Omental fat pad (tissue), 3 donors: ENCODE measurements at regions not wholly inside any gene's neighbourhood (a gene's known extent, or its start where the extent isn't known, plus 50 kb on each side); places are given as distances from the start of the nearest gene placed in this dataset.

ENCODE experiments used
- ATAC-seq: fragments of 150-250 bp; one replicate; pipeline ENCODE4 v1.9.1; 2016; ENCODE audit warnings: mild to moderate bottlenecking, moderate library complexity; ENCODE audit not compliant: low FRiP score
- DNase-seq: peaks from one replicate; pipeline ENCODE4 v3.0.0-alpha.2; 2019; ENCODE audit warnings: low spot score
- CTCF ChIP-seq, 3 donors: fragments of 450-650 bp; IDR thresholded peaks; one replicate each; pipeline ENCODE4 v1.5.1; 2016 to 2017; ENCODE audit warnings: antibody characterized with exemption in 3 of 3, mild to moderate bottlenecking in 3 of 3, moderate library complexity in 2 of 3

GRCh38 chr6:86856379-86856778 is 80.9 kb upstream of the HTR1E start:
- TF ChIP-seq CTCF (IDR thresholded peaks at IDR 0.05), result no peak
- ATAC-seq (no peak), DNase-seq (no peak)

GRCh38 chr6:86848986-86849385 is 88.3 kb upstream of the HTR1E start:
- no peak for ATAC-seq
- DNase-seq, result no peak
- no peak for TF ChIP-seq CTCF (IDR thresholded peaks at IDR 0.05)

- ATAC-seq, result no peak
- no peak for TF ChIP-seq CTCF (IDR thresholded peaks at IDR 0.05)
- no peak for DNase-seq
Observed at GRCh38 chr6:86832686-86833085, 104.6 kb upstream of the HTR1E start.

- TF ChIP-seq CTCF (IDR thresholded peaks at IDR 0.05), result no peak
Observed at GRCh38 chr6:86825436-86825835, 111.9 kb upstream of the HTR1E start.

GRCh38 chr6:86822747-86823146 is 114.6 kb upstream of the HTR1E start:
- no peak for TF ChIP-seq CTCF (IDR thresholded peaks at IDR 0.05)
- ATAC-seq (no peak), DNase-seq (no peak)

More at GRCh38 chr6:86825436-86825835, 111.9 kb upstream of the HTR1E start:
- ATAC-seq (no peak), DNase-seq (no peak)

- ATAC-seq, result no peak
- DNase-seq, result no peak
- TF ChIP-seq CTCF (IDR thresholded peaks at IDR 0.05), result no peak
Observed at GRCh38 chr6:86820750-86821149, 116.6 kb upstream of the HTR1E start.

GRCh38 chr6:86793649-86794048 is 143.7 kb upstream of the HTR1E start:
- ATAC-seq (no peak), DNase-seq (no peak)
- no peak for TF ChIP-seq CTCF (IDR thresholded peaks at IDR 0.05)
